ENCODE measurements at regions not wholly inside any gene's neighbourhood (a gene's known extent, or its start where the extent isn't known, plus 50 kb on each side); places are given as distances from the start of the nearest gene placed in this dataset.

GRCh38 chr1:199688133-199688676, 339.3 kb upstream of the NR5A2 start:
- TF ChIP-seq RAD21 (conservative IDR thresholded peaks at IDR 0.05), result no peak
- no peak for TF ChIP-seq EP300 (conservative IDR thresholded peaks at IDR 0.05; ENCODE audit: poor library complexity, severe bottlenecking)
- no peak for TF ChIP-seq SMC3 (conservative IDR thresholded peaks at IDR 0.05; ENCODE audit: poor library complexity)
- TF ChIP-seq, protein P1, sequence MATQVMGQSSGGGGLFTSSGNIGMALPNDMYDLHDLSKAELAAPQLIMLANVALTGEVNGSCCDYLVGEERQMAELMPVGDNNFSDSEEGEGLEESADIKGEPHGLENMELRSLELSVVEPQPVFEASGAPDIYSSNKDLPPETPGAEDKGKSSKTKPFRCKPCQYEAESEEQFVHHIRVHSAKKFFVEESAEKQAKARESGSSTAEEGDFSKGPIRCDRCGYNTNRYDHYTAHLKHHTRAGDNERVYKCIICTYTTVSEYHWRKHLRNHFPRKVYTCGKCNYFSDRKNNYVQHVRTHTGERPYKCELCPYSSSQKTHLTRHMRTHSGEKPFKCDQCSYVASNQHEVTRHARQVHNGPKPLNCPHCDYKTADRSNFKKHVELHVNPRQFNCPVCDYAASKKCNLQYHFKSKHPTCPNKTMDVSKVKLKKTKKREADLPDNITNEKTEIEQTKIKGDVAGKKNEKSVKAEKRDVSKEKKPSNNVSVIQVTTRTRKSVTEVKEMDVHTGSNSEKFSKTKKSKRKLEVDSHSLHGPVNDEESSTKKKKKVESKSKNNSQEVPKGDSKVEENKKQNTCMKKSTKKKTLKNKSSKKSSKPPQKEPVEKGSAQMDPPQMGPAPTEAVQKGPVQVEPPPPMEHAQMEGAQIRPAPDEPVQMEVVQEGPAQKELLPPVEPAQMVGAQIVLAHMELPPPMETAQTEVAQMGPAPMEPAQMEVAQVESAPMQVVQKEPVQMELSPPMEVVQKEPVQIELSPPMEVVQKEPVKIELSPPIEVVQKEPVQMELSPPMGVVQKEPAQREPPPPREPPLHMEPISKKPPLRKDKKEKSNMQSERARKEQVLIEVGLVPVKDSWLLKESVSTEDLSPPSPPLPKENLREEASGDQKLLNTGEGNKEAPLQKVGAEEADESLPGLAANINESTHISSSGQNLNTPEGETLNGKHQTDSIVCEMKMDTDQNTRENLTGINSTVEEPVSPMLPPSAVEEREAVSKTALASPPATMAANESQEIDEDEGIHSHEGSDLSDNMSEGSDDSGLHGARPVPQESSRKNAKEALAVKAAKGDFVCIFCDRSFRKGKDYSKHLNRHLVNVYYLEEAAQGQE (IDR thresholded peaks at IDR 0.05; ENCODE audit: borderline replicate concordance), result peak; percentile 32
- no peaks in the 10 kb centered on the region for H4K20me1 ChIP-seq (ENCODE audit: insufficient read depth)
- no peaks in the 10 kb centered on the region for H3K36me3 ChIP-seq (ENCODE audit: insufficient read depth, low read length)
- H3K27ac ChIP-seq (ENCODE audit: low read length), result no peak overlapping the region
- H2AFZ ChIP-seq (ENCODE audit: low read depth, low read length), result no peak overlapping the region
- no peak overlapping the region for H3K4me3 ChIP-seq (ENCODE audit: low read length)
- no peaks in the 10 kb centered on the region for H3F3A ChIP-seq (ENCODE audit: insufficient read depth, low read length, poor library complexity, severe bottlenecking)
- no peak overlapping the region for H3K9ac ChIP-seq (ENCODE audit: low read length)
- no peaks in the 10 kb centered on the region for H3K79me2 ChIP-seq (replicated peaks; ENCODE audit: insufficient read depth, low read length)
- H3K27me3 ChIP-seq (ENCODE audit: insufficient read depth, low read depth, low read length), result no peaks in the 10 kb centered on the region
- no peaks in the 10 kb centered on the region for H3K9me2 ChIP-seq (ENCODE audit: insufficient read depth, low read length)
- H3K4me2 ChIP-seq (ENCODE audit: low read length), result no peak overlapping the region
- no peaks in the 10 kb centered on the region for H3K9me3 ChIP-seq (ENCODE audit: low read length)

- no peak overlapping the region for H3K4me2 ChIP-seq (ENCODE audit: low read length)
Observed at GRCh38 chr1:199688774-199689173, 338.7 kb upstream of the NR5A2 start.

More at GRCh38 chr1:199688774-199689173, 338.7 kb upstream of the NR5A2 start:
- no peak overlapping the region for H2AFZ ChIP-seq (ENCODE audit: low read depth, low read length)
- H3K4me3 ChIP-seq (ENCODE audit: low read length), result no peak overlapping the region
- no peaks in the 10 kb centered on the region for H3K27me3 ChIP-seq (ENCODE audit: insufficient read depth, low read depth, low read length)
- H3F3A ChIP-seq (ENCODE audit: insufficient read depth, low read length, poor library complexity, severe bottlenecking), result no peaks in the 10 kb centered on the region
- no peaks in the 10 kb centered on the region for H3K79me2 ChIP-seq (replicated peaks; ENCODE audit: insufficient read depth, low read length)
- H3K9me3 ChIP-seq (ENCODE audit: low read length), result no peaks in the 10 kb centered on the region
- H3K27ac ChIP-seq (ENCODE audit: low read length), result no peak overlapping the region
- no peaks in the 10 kb centered on the region for H4K20me1 ChIP-seq (ENCODE audit: insufficient read depth)
- TF ChIP-seq, protein P1 (IDR thresholded peaks at IDR 0.05; ENCODE audit: borderline replicate concordance), result no peak
- no peak for TF ChIP-seq TAF1 (IDR thresholded peaks at IDR 0.05; ENCODE audit: low read depth)
- TF ChIP-seq, protein P2, sequence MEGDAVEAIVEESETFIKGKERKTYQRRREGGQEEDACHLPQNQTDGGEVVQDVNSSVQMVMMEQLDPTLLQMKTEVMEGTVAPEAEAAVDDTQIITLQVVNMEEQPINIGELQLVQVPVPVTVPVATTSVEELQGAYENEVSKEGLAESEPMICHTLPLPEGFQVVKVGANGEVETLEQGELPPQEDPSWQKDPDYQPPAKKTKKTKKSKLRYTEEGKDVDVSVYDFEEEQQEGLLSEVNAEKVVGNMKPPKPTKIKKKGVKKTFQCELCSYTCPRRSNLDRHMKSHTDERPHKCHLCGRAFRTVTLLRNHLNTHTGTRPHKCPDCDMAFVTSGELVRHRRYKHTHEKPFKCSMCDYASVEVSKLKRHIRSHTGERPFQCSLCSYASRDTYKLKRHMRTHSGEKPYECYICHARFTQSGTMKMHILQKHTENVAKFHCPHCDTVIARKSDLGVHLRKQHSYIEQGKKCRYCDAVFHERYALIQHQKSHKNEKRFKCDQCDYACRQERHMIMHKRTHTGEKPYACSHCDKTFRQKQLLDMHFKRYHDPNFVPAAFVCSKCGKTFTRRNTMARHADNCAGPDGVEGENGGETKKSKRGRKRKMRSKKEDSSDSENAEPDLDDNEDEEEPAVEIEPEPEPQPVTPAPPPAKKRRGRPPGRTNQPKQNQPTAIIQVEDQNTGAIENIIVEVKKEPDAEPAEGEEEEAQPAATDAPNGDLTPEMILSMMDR (IDR thresholded peaks at IDR 0.05; ENCODE audit: poor library complexity, severe bottlenecking), result no peak
- TF ChIP-seq RAD21 (conservative IDR thresholded peaks at IDR 0.05), result no peak
- TF ChIP-seq SMC3 (conservative IDR thresholded peaks at IDR 0.05; ENCODE audit: poor library complexity), result no peak
- TF ChIP-seq MXI1 (conservative IDR thresholded peaks at IDR 0.05; ENCODE audit: poor library complexity, severe bottlenecking), result no peak
- TF ChIP-seq EZH2 (IDR thresholded peaks at IDR 0.05; ENCODE audit: borderline replicate concordance, insufficient read depth, low read length, poor library complexity, severe bottlenecking), result no peak
- no peak for TF ChIP-seq POLR2AphosphoS5 (IDR thresholded peaks at IDR 0.05)
- no peak for TF ChIP-seq EP300 (conservative IDR thresholded peaks at IDR 0.05; ENCODE audit: poor library complexity, severe bottlenecking)
- no peak overlapping the region for H3K9ac ChIP-seq (ENCODE audit: low read length)
- no peaks in the 10 kb centered on the region for H3K36me3 ChIP-seq (ENCODE audit: insufficient read depth, low read length)
- H3K9me2 ChIP-seq (ENCODE audit: insufficient read depth, low read length), result no peaks in the 10 kb centered on the region

Measured in neural cell (in vitro differentiated cells).